ENCODE measurements at regions not wholly inside any gene's neighbourhood (a gene's known extent, or its start where the extent isn't known, plus 50 kb on each side); places are given as distances from the start of the nearest gene placed in this dataset.

GRCh38 chr1:55712148-55712547 lies 497.0 kb upstream of the USP24 start:
- TF ChIP-seq EZH2 (IDR thresholded peaks at IDR 0.05), result no peak
- no peak for TF ChIP-seq POLR2AphosphoS5 (IDR thresholded peaks at IDR 0.05; ENCODE audit: borderline replicate concordance, low read depth, low read length)
